ENCODE measurements at regions not wholly inside any gene's neighbourhood (a gene's known extent, or its start where the extent isn't known, plus 50 kb on each side); places are given as distances from the start of the nearest gene placed in this dataset.

DNA sequence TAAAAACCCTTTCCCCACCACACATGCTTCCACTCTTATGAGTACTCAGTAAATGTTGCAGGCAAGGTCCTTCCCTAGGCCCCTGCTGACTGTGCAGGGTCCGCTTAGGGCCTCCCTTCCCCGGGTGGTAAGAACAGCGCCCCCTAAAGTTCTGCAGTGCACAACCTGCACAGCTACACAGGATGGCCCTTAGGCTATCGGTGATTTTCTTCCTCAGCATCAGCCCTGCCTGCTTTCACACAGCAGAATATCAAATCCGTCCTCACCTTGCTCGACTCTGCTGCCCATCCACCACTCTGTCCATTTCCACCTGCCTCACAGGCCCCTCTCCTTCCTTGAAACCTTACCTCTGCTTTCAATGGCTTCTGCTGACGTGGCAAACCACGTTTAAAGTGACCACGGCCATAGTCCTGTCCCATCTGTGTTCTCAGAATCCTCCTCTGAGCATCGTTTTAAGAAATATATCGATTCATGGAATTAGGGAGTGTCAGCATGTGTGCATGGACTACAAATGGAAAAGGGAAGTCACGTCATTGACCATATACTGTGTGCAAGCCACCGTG lies 51.4 kb upstream of the TMEM132E start:
- no peak for DNase-seq (ENCODE audit: low read depth)

DNA sequence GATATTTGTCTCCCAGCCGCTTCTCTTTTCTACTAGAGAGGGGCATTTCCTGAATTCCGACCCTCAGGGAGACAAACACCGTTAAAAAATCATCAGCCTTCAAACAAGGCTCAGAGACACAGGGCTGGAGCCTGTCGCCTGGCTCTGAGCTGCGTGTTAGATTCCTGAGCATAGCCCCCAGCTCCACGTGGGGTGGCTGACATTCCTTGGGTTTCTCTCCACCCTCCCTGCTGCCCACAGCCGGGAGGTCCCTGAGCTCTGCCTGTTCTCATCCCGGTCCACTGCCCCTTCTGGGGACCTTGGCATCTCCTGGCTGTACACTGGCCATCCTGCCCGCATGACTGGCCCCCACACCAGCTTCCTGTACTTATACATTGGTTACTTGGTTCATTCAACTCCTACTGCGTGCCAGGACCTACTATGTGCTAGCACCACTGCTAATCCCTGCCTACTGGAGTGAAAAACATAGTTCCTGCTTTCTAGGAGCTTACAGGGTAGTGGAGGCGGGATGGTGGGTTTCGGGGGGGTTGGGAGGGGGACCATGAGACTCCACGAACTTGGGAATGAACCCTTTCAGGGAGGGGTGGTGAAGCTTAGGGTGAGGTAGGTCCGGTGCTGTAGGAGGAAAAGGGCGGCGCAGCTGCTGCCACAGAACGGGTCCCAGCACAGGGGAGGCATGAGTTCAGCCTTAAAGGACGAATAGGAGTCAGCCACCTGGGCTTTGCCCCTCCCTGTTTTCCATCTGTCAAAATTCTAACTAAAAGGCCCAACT lies 52.1 kb upstream of the TMEM132E start:
- no peak for DNase-seq (ENCODE audit: low read depth)

DNA sequence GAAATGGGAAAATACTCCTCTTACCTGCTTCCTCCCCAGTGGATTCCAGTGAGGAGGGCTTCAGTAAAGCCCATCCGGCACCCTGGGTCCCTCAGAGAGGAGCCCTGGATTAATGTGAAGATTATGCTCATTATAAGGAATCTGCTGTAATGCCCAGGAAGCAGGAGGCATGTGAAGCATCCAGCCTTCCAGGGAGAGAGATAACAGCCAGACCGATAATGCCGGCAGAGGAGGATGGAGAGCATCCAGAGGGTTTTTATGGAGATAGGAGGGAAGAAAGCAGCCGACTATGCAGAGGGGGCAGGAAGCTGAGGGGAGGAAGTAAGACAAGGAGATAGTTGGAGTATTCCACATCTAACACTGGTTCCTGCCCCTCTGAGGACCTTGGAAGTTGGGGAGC lies 53.7 kb upstream of the TMEM132E start:
- DNase-seq (ENCODE audit: low read depth), result no peak

DNA sequence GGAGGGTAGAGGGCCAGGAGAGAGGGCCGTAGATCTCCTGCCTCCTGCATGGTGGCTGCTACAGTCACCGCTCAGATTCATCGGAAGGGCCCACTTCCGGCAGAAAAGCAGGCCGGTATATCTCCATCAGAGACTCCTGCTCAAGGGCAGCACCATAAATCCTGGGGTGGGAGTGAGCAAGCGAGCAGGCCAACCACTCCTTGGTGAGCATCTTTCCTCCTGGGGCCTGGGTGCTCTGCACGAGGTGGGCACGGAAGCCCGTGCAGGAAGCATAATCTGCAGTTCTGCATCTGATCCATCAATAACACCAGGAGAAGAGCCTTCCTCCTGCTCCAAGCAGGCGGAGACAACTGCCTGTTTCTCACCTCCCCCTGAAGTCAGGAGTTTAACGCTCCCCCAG lies 57.4 kb upstream of the TMEM132E start:
- DNase-seq (ENCODE audit: low read depth), result no peak

DNA sequence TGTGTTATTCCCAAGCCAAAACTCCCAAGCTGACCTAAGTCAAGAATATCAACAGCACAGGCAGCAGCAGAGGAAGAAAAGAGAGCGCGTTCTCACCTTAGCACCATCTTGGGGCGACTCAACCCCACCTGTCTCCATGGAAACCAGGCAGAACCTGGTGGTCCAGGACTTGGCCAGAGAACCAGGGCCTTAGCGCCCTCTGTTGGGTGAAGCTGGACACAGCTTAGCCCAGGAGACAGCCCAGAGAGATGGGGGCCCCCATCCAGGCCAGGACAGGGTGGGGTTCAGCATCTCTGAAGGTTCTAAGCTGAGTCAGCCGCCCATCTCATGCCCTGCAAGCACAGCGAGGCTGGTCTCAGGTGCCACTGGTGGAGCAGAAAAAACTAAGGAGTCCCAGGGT lies 60.1 kb upstream of the TMEM132E start:
- DNase-seq (ENCODE audit: low read depth), result peak; percentile 6

DNA sequence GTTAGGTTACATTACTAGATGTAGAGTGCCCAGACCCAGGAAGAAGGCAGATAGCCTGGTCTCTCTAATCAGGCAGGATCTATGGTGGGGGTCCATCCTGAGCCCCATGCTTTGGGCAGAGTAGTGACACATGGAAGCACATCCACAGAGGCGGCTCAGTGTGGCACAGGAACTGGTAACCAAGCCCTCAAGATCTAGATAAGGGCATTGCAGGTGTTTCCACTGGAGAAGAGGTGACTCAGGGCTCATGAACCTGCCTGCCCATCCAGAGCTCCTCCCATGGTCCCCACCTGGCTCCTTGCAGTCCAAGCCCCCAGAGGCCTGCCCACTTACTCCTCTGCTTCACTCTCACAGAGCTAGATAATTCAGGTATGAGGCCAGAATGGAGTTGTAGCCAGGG lies 62.0 kb upstream of the TMEM132E start:
- no peak for DNase-seq (ENCODE audit: low read depth)

DNA sequence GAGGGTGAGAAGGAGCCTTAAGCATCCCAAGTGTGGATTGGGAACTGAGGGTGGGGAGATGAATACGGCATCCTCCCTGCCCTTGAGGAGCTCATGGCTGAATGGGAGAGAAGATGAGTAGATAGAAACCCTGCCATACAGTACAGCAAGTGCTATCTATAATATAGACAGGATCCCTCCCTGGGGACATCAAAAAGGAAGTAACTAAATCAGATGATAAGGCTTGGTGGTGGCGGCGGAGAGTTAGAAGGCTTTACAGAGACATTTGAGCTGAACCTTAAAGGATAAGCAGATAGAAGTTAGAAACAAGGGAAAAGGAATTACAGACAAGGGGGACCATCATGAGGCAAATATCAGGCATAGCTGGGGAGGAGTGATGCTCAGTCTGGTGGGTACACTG lies 67.5 kb upstream of the TMEM132E start:
- DNase-seq (ENCODE audit: low read depth), result no peak

DNA sequence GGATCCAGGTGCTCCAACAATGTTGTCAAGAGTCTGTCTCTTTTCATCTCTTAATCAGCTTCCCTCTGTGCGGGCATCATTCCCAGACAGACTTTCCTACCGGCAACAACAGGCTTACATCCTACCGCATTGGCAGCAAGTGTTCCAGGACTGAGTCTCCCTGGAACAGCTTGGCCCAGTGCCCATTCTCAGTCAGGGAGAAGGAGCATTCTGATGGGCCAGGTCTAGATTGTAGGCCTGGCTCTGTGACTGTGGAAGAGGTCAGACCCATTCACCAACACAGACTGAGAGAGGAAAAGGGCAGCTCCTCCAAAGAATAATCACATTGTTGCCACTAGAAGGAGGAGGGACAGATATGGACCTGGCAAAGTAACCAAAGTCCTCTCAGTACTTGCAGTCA lies 68.1 kb upstream of the TMEM132E start:
- no peak for DNase-seq (ENCODE audit: low read depth)

DNA sequence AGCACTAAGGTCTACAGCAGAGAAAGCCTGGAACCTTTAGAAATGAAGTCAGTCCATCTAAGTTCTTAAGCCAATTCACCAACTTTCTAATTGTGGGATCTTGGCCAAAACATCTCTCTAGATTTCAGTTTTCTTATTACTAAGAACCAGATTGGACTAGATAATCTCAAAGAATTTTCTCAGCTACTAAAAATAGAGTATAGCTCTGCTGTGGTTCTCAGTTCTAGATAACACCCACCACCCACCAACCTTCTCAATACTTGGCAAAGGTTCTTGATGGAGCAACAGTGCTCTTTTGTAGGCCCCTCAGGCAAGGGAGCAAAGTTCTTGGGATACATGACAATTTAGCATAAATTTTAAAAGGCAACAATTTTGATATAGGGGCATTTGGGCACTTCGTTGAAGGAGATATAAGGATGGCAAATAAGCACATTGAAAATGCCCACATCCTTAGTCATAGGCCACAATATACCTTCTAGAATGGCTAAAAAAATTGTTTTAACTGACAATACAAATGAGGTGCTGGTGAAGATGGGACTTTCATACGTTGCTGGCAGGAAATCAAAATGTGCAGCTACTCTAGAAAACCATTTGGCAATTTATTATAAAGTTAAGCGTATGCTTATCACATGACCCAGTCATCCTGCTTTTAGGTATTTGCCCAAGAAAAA lies 74.4 kb upstream of the TMEM132E start:
- DNase-seq (ENCODE audit: low read depth), result no peak

DNA sequence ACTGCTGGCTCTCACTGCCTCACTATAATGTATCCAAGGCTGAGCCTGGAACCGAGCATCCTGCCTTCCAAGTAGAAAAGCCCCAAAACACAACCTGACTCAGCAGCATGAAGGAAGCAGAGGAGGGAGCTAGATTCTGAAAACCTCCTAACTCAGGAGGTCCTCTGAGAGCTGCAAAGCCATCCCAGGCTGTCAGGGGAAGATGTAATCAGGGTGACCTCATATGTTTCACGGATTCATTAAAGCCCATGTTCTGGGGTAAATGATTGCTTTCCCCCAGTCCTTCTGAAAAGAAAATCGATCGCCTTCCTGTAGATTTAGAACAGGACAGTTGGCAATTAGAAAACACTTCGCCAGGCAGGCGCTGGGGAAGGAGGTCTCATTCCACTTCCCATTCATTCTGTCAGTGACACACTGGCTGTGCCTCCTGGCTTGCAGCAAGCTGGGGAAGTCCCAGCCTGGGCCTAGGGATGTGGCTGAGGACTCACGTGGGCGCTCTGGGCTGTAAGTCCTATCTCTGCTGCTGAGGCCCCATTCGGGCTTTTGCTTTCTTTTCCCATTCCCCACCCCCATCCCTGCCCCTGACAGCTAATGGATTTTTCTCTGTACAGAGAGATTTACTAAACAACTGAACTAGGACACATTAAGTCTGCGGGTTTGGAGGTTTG lies 75.7 kb upstream of the TMEM132E start:
- no peak for DNase-seq (ENCODE audit: low read depth)

DNA sequence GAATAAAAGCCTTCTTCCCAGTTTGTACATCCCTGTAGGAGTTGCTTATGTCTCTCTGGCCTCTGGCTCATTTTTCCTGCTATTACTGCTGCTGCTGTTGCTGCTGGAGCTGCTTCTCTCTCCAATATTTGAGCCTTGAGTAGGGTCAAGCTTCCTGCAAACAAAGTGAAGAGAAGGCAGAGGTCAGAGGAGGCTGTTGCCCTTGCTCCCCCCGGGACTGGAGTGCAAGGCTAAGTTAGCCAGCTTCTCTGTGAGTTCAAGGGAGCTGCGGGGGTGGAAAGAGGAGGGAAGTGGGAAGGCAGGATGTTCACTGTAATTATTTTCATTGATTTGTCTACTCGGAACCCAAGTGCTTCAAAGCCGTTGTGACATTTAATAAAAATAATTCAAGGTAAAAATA lies 77.0 kb upstream of the TMEM132E start:
- DNase-seq (ENCODE audit: low read depth), result no peak

DNA sequence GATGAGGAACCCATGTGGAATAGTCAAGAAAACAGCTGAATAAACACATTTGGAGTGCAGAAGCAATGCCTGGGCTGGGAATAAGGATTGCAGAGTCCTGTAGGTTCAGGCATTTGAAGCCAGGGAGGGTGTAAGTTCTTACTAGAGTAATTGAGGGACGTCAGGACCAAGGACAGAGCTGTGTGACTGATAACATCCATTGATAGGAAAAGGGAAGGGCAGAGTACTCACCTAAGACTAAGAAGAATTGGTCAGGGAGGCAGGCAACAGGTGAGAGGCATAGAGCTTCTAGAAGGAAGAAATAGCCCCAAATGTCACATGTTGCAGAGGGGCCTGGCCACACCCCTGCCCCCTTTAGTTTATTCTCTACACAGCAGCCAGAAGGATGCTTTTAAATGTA lies 79.8 kb upstream of the TMEM132E start:
- DNase-seq (ENCODE audit: low read depth), result peak; percentile 44

DNA sequence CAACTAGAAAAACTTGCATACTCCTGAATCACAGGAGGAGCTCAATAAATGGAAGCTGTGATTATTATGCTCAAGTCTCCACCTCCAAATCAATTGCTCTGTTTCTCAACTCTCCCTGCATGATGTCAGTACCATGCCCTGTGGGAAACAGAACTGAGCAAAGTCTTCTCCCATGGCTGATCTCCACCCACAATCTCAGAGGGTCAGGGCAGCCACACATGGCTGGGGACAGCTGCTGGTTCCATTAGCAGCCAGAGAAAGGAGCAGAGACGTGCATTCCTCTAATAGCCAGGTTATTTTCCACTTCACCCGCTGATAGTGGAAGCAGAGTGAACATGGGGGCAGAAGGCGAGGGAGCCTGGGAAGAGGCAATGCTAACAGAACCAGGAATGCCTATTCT lies 85.5 kb upstream of the TMEM132E start:
- DNase-seq (ENCODE audit: low read depth), result no peak

DNA sequence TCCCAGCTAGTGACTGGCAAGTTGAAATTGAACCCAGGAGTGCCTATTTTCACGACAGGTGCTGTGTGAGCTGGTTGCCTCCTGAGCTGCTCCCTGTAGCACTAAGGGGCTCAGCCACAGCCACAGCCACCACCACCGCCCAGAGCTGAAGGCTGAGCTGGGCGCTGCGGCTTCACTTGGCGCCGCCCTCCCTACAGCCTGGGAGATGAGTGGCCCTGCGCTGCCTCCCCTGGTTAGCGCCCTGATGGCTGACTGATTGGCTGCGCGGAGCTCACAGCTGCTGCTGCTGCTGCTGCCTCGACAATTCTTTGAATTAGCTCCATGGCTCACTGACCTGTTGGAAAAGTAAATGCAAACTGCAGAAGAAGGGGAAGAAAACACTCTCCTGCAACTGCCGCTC lies 91.8 kb upstream of the TMEM132E start:
- DNase-seq (ENCODE audit: low read depth), result no peak

DNA sequence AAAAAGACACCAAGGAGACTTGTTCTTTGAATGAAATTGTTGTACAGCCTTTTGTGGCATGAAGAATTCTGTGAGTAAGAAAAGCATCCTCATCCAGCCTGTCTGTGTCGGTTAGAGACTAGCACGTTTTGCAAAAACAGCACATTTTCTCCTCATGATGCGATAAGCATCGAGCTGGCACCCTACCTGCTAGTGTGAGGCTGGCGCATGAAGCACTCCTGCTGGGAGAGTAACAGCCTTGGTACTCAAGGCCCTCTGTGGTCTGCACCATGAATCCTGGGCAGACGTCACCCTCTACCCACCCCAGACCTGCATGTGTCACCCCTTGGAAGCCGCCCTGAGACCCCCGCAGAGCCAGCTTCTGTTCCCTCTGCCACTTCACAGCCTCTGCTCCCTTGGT lies 92.6 kb upstream of the TMEM132E start:
- no peak for DNase-seq (ENCODE audit: low read depth)

DNA sequence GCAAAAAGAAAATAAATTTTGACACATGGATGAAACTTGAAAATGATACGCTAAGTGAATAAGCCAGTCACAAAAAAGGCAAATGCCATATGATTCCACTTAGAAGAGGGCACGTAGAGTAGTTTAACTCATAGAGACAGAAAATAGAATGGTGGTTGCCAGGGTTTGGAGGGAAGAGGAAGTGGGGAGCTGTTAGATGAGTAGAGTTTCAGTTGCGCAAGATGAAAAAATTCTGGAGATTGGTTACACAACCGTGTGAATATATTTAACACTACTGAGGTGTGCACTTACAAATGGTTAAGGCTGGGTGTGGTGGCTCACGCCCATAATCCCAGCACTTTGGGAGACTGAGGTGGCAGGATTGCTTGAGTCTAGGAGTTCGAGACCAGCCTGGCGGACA lies 93.4 kb upstream of the TMEM132E start:
- no peak for DNase-seq (ENCODE audit: low read depth)

DNA sequence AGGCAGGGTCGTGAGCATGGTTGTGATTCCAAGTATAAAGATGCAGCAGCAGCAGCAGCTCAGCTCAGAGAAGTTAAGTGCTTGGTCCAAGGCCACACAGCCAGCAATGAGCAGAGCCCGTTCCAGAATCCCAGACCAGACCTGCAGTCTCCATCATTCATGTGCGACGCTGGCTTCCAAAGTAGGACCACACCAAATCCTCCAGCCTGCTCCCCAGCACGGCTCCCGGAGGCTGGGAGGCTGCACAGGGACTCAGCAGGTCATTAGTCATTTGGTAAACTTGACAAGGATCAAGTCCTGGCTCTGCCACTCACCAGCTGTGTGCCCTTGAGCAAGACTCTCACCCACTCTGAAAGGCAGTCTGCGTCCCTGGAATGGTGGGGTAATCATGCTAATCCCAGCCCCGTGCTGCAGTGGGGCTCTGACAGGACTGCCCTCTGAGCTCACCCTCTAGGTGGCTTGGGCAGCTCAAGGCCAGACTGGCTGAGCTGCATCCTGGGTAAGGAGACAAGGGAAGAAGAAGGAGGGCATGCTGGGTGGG lies 95.1 kb upstream of the TMEM132E start:
- no peak for DNase-seq (ENCODE audit: low read depth)

DNA sequence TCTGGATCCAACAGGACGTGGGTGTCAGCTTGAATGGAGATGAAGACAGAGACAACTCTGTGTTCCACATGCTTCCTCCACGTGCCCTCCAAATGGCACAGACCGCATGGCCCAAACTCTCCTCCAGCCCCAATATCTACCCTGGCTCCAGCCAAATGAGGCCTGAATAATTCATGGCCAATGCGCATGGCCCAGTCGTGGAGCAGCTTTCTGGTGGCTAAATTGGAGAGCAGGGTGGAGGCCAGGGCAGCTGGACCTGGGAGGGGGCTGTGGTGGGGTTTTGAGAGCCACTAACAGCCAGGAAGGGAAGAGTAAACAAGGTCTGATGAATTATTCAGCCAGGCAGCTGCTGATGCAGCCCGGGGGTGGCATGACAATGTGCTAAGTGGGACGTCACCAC lies 96.7 kb upstream of the TMEM132E start:
- DNase-seq (ENCODE audit: low read depth), result no peak

DNA sequence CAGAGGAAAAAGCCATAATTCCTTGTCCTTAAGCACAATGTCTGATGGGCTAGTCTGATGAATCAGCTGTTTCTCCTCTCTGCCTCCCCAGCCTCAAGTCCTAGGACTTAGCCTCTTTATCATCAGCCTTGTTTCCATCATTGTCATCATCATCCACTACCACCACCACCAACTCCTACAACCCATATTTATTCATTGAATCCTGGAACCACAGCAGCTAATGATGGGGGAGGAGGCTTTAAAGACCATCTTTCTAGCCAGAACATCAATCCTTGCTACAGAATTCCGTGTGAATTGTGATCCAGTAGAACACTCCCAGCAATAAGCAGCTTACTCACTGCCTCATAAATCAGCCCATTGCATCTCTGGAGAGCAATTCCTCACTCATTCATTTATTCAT lies 97.6 kb upstream of the TMEM132E start:
- DNase-seq (ENCODE audit: low read depth), result no peak

DNA sequence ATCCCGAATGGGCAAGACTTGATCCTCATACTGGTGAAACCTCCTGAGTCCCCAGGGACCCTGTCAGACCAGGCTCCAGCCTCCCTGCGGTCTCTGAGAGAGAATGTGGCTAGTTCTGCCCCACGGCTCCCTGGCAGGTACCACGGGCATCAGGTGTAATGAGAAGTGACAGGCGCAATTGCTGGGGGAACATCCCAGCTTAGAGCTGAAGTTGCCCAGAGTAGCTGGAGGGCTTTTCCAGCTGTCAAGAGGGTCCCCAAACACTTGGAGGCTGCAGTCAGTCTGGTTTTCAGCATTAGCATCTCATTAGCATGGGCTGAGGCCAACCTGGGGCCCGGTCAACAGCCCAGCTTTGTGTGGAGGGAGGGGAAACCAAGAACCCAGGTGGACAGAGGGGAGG lies 100.0 kb upstream of the TMEM132E start:
- DNase-seq (ENCODE audit: low read depth), result no peak

DNA sequence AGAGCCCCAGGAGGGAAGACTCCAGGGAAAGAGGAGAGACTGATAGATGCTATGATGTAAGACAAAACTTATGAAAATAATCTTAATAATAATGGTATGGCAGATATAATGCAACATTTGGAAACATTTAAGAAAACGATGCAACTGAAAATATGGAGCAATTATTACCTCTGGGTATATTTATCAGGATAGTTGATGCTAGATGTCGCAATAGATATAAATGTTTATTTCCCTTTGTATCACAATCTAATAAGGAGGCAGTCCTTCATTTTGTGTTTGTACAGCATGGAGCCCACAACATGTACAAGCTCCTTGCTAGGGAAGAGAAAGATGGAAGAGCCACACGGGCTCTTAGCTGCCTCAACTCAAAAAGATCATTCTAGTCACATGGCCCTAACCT lies 101.1 kb upstream of the TMEM132E start:
- DNase-seq (ENCODE audit: low read depth), result no peak

DNA sequence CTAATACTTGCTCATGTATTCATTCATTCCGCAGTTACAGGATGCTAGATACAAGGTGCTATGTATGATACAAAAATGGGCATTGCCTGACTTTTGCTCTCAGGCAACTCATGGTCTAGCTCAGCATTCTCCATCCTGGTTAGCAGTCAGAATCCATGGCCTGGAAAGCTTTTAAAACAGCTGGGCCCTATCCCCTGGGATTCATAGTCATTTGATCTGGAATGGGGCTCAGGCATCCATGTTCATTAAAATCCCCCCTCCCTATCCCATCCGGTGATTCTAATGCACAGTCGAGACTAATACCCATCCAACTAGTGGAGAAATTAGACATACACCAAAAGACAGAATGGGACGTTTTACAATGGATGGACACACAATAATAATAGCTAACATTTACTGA lies 104.1 kb upstream of the TMEM132E start:
- DNase-seq (ENCODE audit: low read depth), result no peak

DNA sequence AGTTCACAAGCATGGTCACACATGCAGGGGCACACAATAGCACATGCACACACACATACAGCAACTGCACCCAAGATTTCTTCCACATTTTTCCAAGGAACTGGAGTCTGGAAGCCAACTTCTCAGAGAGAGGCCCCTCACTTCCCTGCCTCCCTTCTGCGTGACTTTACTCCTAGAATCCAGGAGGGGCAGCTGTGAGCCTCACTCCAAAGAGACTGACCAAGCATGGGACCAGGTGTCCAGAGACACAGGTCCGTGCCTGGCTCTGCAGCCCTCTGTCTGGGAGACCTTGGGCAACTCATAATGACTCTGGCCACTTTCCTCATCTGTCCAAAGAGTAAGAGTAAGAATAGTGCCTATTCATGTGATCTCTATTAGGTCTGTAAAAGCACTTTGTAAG lies 104.7 kb upstream of the TMEM132E start:
- DNase-seq (ENCODE audit: low read depth), result no peak
